ENCODE measurements at regions not wholly inside any gene's neighbourhood (a gene's known extent, or its start where the extent isn't known, plus 50 kb on each side); places are given as distances from the start of the nearest gene placed in this dataset.

GRCh38 chr11:15308840-15309239 lies 194.1 kb downstream of the INSC start:
- TF ChIP-seq CTCF (IDR thresholded peaks at IDR 0.05) (no peak), POLR2AphosphoS5 (IDR thresholded peaks at IDR 0.05) (no peak), POLR2A (IDR thresholded peaks at IDR 0.05) (no peak)

Measured in breast epithelium (tissue), 3 donors.